K562 (cell line): ENCODE measurements at regions not wholly inside any gene's neighbourhood (a gene's known extent, or its start where the extent isn't known, plus 50 kb on each side); places are given as distances from the start of the nearest gene placed in this dataset.

Experiments used
- ARID2 ChIP-seq: fragments of 450-650 bp; IDR thresholded peaks from 2 replicates; pipeline ENCODE4 v1.6.1; 2017; ENCODE audit warnings: antibody characterized with exemption, mild to moderate bottlenecking
- ASH1L ChIP-seq: fragments of 450-650 bp; IDR thresholded peaks from 2 replicates; pipeline ENCODE4 v1.6.1; 2018; ENCODE audit warnings: borderline replicate concordance, mild to moderate bottlenecking, low read depth; ENCODE audit not compliant: partially characterized antibody
- BACH1 ChIP-seq: fragments of 200-800 bp; sonication (Bioruptor generic); IDR thresholded peaks from 2 replicates; pipeline ENCODE4 v1.6.1; 2016; ENCODE audit warnings: missing genetic modification characterization, missing compliant biosample characterization
- CBFB ChIP-seq: sonication (generic); formaldehyde crosslinking; IDR thresholded peaks from 2 replicates; pipeline ENCODE4 v1.4.0; 2020; ENCODE audit warnings: mild to moderate bottlenecking, missing genetic modification reagents
- CHCHD3 ChIP-seq: fragments of 250-450 bp; sonication (Bioruptor Pico); IDR thresholded peaks from 2 replicates; pipeline ENCODE4 v2.1.2; 2022; ENCODE audit warnings: mild to moderate bottlenecking
- DIDO1 ChIP-seq: fragments of 450-650 bp; IDR thresholded peaks from 2 replicates; pipeline ENCODE4 v1.6.1; 2016; ENCODE audit warnings: low read depth, missing biosample characterization, missing genetic modification characterization
- EP400 ChIP-seq: fragments of 450-650 bp; IDR thresholded peaks from 2 replicates; pipeline ENCODE4 v1.6.1; 2017; ENCODE audit warnings: antibody characterized with exemption, mild to moderate bottlenecking, moderate library complexity
- HDAC3 ChIP-seq: fragments of 450-650 bp; IDR thresholded peaks from 2 replicates; pipeline ENCODE4 v1.6.1; 2018; ENCODE audit warnings: borderline replicate concordance, mild to moderate bottlenecking, moderate library complexity; ENCODE audit not compliant: partially characterized antibody
- HNRNPH1 ChIP-seq: fragments of 200-400 bp; formaldehyde crosslinking; optimal IDR thresholded peaks from 2 replicates; pipeline ENCODE3; 2017; ENCODE audit warnings: low read depth, mild to moderate bottlenecking, low read length, moderate library complexity
- ILK ChIP-seq: fragments of 450-650 bp; IDR thresholded peaks from 2 replicates; pipeline ENCODE4 v1.6.1; 2016; ENCODE audit warnings: missing genetic modification characterization, low read depth, mild to moderate bottlenecking, missing compliant biosample characterization, moderate library complexity, borderline replicate concordance
- KLF1 ChIP-seq: fragments of 450-650 bp; IDR thresholded peaks from 2 replicates; pipeline ENCODE4 v1.6.1; 2016; ENCODE audit warnings: missing genetic modification characterization, missing compliant biosample characterization
- MAX ChIP-seq: sonication (generic); formaldehyde crosslinking; IDR thresholded peaks from 2 replicates; pipeline ENCODE4 v1.9.0; 2022; ENCODE audit warnings: mild to moderate bottlenecking, missing genetic modification reagents
- NCOA1 ChIP-seq: fragments of 450-650 bp; IDR thresholded peaks from 2 replicates; pipeline ENCODE4 v1.6.1; 2016; ENCODE audit warnings: low read depth
- NFE2 ChIP-seq: IDR thresholded peaks from 2 replicates; pipeline ENCODE4 v1.6.1; 2014; ENCODE audit warnings: antibody characterized with exemption, low read depth
- PTRF ChIP-seq: fragments of 450-650 bp; IDR thresholded peaks from 2 replicates; pipeline ENCODE4 v1.6.1; 2016; ENCODE audit warnings: mild to moderate bottlenecking, missing genetic modification characterization, missing compliant biosample characterization
- SRSF1 ChIP-seq: fragments of 200-400 bp; formaldehyde crosslinking; IDR thresholded peaks from 2 replicates; pipeline ENCODE4 v1.6.1; 2017; ENCODE audit warnings: mild to moderate bottlenecking, low read depth, low read length, moderate library complexity
- STAT5A ChIP-seq: IDR thresholded peaks from 2 replicates; pipeline ENCODE4 v1.6.1; 2012; ENCODE audit warnings: low read length, inconsistent platforms, borderline replicate concordance
- ZBTB40 ChIP-seq, 2 experiments: fragments of 450-650 bp in 1 of 2; sonication (generic) in 1 of 2; formaldehyde crosslinking in 1 of 2; IDR thresholded peaks; 2 replicates each; pipeline versions ENCODE4 v1.7.1 to v1.9.0; 2016 to 2022; ENCODE audit warnings: inconsistent platforms in 1 of 2, mild to moderate bottlenecking in 1 of 2, missing genetic modification reagents in 1 of 2
- ZEB2 ChIP-seq: fragments of 450-650 bp; IDR thresholded peaks from 2 replicates; pipeline ENCODE4 v1.6.1; 2016
- ZNF12 ChIP-seq: sonication (generic); formaldehyde crosslinking; IDR thresholded peaks from 2 replicates; pipeline ENCODE4 v1.4.0; 2020; ENCODE audit warnings: mild to moderate bottlenecking, missing genetic modification reagents
- ZNF174 ChIP-seq: fragments of 250-450 bp; sonication (Bioruptor Pico); IDR thresholded peaks from 2 replicates; pipeline ENCODE4 v1.4.0; 2020; ENCODE audit warnings: mild to moderate bottlenecking

GRCh38 chr21:33968080-33968994 is 52.7 kb upstream of the ATP5PO start (continued):
- TF ChIP-seq MAX (CRISPR knock-in tag) (0 out of 2 replicates have a peak, but pooled peaks have one; percentile 23), NFE2 (no peak), NCOA1 (no peak), KLF1 (tag) (no peak), DIDO1 (tag) (peak; percentile 69), BACH1 (no peak), ILK (tag) (no peak), SRSF1 (no peak), ZEB2 (no peak), CBFB (CRISPR knock-in tag) (no peak), ARID2 (no peak), ZNF174 (CRISPR knock-in tag) (no peak), ASH1L (no peak), HDAC3 (no peak), EP400 (0 out of 2 replicates have a peak, but pooled peaks have one; percentile 18), STAT5A (no peak), HNRNPH1 (no peak), PTRF (no peak), ZNF12 (CRISPR knock-in tag) (peak; percentile 83; the same call in 1 of the 2 replicates), ZBTB40 (IDR thresholded peaks at IDR 0.05) (no peak), ZBTB40 (CRISPR knock-in tag; IDR thresholded peaks at IDR 0.05) (no peak), CHCHD3 (no peak)
